ENCODE measurements at regions not wholly inside any gene's neighbourhood (a gene's known extent, or its start where the extent isn't known, plus 50 kb on each side); places are given as distances from the start of the nearest gene placed in this dataset.

GRCh38 chr4:63492515-63492914 lies 916.7 kb downstream of the TECRL start:
- TF ChIP-seq MZF1 (CRISPR knock-in tag; IDR thresholded peaks at IDR 0.05; ENCODE audit: borderline replicate concordance) (no peak), KDM4B (CRISPR knock-in tag; IDR thresholded peaks at IDR 0.05) (no peak), ZNF3 (CRISPR knock-in tag; IDR thresholded peaks at IDR 0.05) (no peak), ZNF256 (CRISPR knock-in tag; conservative IDR thresholded peaks at IDR 0.05) (no peak), JUND (CRISPR knock-in tag; IDR thresholded peaks at IDR 0.05) (no peak), MIXL1 (CRISPR knock-in tag; IDR thresholded peaks at IDR 0.05) (no peak), ZNF460 (CRISPR knock-in tag; IDR thresholded peaks at IDR 0.05; ENCODE audit: borderline replicate concordance) (no peak), HINFP (CRISPR knock-in tag; IDR thresholded peaks at IDR 0.05; ENCODE audit: low read depth) (no peak), RBFOX2 (IDR thresholded peaks at IDR 0.05; ENCODE audit: low read depth, low read length) (no peak), HNF4A (CRISPR knock-in tag; IDR thresholded peaks at IDR 0.05) (no peak), MXI1 (IDR thresholded peaks at IDR 0.05; ENCODE audit: borderline replicate concordance, low read depth, low read length) (no peak), SNRNP70 (IDR thresholded peaks at IDR 0.05; ENCODE audit: low read depth, low read length) (no peak), TFDP1 (CRISPR knock-in tag; IDR thresholded peaks at IDR 0.05; ENCODE audit: borderline replicate concordance) (no peak), ZNF205 (CRISPR knock-in tag; IDR thresholded peaks at IDR 0.05) (no peak)
- DNase-seq (ENCODE audit: low spot score) = no peak
- CTCF ChIA-PET (ENCODE audit: low intra/inter-chr PET ratio, low total read pairs) = no interaction called here
- no peak overlapping the region for H2AFZ ChIP-seq (ENCODE audit: low read length)
- H3K9ac ChIP-seq (ENCODE audit: insufficient read depth, low read depth, low read length) = no peak overlapping the region
- FAIRE-seq = no peak
- H3K79me2 ChIP-seq (ENCODE audit: insufficient read depth, low read length) = no peaks in the 10 kb centered on the region
- ATAC-seq = no peak
- no peak overlapping the region for H3K27ac ChIP-seq (ENCODE audit: extremely low read length, insufficient read depth, low read length)
- no peak overlapping the region for H3K4me3 ChIP-seq (replicated peaks in 1 of 3; ENCODE audit: insufficient read depth in 1 of 3, low read depth in 2 of 3, low read length in 3 of 3)
- intact Hi-C loops (cut with micrococcal nuclease; ENCODE audit: unreplicated experiment) = no loop called here
- no peaks in the 10 kb centered on the region for H3K36me3 ChIP-seq (replicated peaks in 1 of 2; ENCODE audit: control insufficient read depth in 1 of 2, insufficient read depth in 2 of 2, low read length in 2 of 2)
- in situ Hi-C loops (cut with HindIII; ENCODE audit: extremely low pct_ligation_motif_present, low pct_unique_long_range_greater_than_20kb) = no loop called here
- H3K4me1 ChIP-seq (ENCODE audit: insufficient read depth, low read length) = no peaks in the 10 kb centered on the region
- no TSS peak for BruUV-seq (replicated peaks)
- H4K20me1 ChIP-seq (ENCODE audit: insufficient read depth, low read length) = no peaks in the 10 kb centered on the region
- H3K4me2 ChIP-seq (ENCODE audit: low read depth, low read length) = no peak overlapping the region
- POLR2A ChIA-PET = no interaction called here
- H3K9me3 ChIP-seq (ENCODE audit: low read length) = no peaks in the 10 kb centered on the region
- no peaks in the 10 kb centered on the region for H3K27me3 ChIP-seq (ENCODE audit: control insufficient read depth in 1 of 2, insufficient read depth in 2 of 2, low read length in 2 of 2)

Measured in HepG2 (cell line).